Stromal cell of bone marrow (primary cell): ENCODE measurements at regions not wholly inside any gene's neighbourhood (a gene's known extent, or its start where the extent isn't known, plus 50 kb on each side); places are given as distances from the start of the nearest gene placed in this dataset.
"Not testable (repeated sequence)": the region's sequence is repeated elsewhere in the genome, so short reads cannot be mapped to it uniquely, and the experiment has no call there.

Experiments used
- DNase-seq: peaks from one replicate; pipeline ENCODE4 v3.0.0-alpha.2; 2012; ENCODE audit warnings: low read depth

DNA sequence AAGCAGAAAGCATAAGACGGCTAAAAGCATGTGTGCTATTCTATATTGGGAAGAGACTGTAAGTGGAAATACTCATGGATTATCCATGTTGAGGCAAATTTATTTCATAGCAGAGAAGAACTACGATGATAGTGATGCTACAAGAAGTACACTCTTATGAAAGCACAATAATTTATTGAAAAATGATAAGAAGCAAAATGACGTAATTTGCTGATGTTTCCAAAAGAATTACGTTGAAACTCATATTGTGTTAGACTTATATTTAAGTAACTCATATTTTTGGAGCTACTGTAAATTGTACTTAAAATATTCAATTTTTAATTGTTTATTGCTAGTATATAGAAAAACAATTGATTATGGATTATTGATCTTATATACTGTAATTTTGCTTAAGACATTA lies 1622.5 kb downstream of the REEP3 start:
- no peak for DNase-seq

DNA sequence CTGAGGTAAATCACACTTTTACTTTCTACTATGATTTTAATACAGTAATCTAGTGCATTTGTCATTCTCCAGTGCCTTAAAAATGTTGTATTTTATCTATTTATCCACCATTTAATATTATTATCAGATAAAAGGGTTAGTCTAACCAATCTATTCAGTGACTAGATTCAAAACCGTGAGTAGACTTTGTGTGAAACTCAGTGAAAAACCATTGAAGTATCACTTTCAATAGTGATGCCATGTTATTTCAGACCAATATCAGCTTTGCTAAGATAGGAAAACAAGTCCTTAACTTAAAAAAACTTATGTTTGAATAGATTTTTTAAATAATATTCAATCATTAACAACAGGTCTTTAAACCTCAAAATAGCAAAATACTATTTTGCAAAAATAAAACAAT lies 1628.7 kb downstream of the REEP3 start:
- DNase-seq, result no peak

DNA sequence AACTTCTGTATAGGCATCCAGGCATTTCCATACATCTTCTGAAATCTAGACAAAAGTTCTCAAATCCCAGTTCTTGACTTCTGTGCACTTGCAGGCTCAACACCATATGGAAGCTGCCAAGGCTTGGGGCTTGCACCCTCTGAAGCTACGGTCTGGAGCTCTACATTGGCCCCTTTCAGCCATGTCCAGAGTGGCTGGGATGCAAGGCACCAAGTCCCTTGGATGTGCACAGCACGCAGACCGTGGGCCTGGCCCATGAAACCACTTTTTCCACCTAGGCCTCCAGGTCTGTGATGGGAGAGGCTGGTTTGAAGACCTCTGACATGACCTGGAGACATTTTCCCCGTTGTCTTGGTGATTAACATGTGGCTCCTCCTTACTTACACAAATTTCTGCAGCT lies 1645.1 kb downstream of the REEP3 start:
- DNase-seq, result no peak

DNA sequence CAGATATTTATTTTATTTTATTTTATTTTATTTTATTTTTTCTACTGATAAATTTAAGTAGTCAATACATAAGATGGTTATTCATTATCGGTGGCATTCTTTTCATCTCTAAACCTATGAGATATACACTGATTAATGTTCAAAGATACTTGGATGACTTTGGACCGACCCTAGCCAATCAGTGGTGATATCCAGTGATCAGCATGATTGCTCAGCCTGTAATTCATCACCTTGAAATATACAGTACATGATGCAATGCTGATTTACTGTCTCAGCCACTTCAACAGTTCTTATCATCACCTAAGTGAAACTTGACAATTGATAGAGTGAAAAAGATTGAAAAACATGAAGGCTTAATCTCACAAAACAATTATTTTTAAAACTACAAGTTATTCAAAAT lies 1651.0 kb downstream of the REEP3 start:
- no peak for DNase-seq

DNA sequence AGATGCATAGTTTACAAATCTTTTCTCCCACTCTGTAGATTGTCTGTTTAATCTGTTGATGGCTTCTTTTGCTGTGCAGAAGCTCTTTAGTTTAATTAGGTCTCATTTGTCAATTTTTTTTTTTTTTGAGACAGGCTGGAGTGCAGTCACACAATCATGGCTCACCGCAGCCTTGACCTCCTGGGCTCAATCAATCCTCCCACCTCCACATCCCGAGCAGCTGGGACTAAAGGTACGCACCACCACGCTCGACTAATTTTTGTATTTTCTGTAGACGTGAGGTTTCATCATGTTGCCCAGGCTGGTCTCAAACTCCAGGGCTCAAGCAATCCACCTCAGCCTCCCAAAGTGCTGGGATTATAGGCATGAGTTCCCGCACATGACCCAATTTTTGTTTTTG lies 1655.8 kb downstream of the REEP3 start:
- DNase-seq, result no peak

DNA sequence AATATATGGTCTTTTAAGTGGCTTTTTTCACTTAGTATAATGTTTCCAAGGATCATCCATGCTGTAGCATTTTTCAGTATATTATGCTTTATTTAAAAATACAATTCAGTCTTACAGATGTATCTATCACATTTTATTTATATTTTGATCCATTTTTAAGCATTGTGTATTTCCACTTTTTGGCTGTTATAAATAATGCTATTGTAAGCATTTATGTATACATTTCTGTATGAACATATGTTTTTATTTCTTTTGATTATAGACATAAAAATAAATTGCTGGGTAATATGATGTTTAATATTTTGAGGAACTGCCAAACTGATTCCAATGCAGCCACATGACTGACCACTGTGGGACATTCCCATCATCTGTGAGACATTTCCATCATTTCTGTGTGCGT lies 1662.0 kb downstream of the REEP3 start:
- DNase-seq, result no peak

DNA sequence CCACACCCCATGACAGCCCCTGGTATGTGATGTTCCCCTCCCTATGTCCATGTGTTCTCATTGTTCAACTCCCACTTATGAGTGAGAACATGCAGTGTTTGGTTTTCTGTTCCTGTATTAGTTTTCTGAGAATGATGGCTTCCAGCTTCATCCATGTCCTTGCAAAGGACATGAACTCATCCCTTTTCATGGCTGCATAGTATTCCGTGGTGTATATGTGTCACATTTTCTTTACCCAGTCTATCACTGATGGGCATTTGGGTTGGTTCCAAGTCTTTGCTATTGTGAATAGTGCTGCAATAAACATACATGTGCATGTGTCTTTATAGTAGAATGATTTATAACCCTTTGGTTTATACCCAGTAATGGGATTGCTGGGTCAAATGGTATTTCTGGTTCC lies 1665.5 kb downstream of the REEP3 start:
- DNase-seq, result not testable (repeated sequence)

DNA sequence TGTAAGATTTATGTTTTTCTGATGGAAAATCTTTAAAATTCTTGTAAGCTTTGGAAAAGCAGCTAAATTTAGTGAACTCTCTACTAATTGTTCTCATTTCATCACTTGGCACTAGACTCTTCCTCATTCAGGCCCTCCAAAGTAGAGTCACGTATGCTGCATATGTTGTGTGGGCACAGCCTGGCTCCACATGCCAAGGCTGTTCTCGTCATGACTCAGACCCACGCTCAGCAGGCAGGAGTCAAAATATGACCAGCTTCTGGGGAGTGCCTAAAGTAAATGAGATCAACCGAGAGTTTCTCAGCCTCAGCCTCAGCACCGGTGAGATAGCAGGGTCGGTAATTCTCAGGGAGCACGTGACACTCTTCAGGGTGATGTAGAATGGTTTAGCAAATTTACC lies 1672.9 kb downstream of the REEP3 start:
- DNase-seq, result no peak

DNA sequence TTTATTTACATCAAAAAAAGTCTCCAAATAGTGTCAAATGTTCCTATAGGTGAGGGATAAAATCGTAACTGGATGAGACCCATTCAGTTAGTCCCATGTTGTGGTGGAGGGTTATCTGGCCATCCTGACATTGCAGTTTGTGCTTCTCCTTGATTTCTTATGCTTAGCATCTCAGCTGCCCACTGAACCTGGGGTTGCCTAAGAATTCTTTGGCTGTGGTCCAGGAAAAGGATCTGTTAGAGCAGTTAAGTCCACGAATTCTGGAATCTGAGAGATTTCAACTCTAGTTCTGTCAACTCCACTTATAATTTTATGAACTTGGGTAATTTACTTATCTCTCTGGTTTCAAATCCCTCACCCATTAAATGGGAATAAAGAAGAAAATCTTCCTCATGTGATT lies 1673.4 kb downstream of the REEP3 start:
- DNase-seq, result no peak

DNA sequence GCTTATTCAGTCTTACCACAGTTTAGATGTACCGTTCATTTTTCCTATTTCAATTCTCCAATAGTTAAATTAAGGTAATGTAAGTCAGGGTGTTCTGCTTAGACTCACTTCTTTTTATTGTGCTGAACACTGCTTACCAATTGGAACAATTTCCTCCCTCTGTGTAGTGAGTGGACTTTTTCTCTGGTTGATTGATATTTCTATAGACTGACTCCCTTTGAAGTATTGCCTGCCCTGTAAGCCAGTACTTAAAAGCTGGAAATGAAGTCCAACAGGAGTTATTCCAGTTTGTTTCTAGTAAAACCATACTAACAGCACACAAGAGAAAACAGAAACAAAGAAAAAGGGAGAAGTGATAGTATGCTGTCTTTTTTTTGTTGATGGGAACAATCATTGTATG lies 1674.9 kb downstream of the REEP3 start:
- DNase-seq, result no peak

DNA sequence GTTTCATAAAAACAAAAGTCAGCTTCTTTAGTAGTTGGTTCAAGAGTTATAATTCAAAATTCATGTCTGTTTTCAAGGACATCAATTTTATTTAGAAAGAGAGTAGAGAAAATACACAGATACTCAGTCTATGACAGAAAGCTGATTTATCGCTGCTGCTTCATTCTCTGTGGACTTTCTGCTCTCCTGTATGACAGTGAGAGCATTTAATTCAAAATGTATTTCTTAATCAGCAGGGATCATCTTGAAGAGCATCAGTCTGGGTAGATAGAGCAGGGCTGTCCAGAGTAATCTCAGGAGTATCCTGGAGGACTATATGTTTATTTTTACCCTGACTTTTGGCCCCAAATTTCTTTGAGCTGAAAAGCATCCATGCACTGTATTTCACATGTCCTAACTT lies 1676.7 kb downstream of the REEP3 start:
- DNase-seq, result no peak

DNA sequence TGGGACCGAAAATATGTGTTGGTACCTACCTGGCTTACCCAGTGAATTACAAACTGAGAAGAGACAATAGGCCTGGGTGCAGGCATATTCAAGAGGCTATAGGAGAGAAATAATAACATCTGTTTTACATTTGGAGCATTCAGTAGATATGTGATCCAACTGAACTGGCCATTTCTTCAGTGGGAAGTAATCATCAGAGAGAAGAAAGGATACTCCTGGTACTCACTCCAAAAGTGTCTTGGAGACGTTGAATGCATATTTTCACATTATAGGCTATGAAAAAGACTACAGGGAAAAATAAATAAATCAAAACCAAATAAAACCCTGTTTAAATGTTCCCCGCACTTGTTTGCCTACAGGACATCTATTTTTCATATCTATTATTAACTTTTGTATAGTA lies 1680.3 kb downstream of the REEP3 start:
- no peak for DNase-seq

DNA sequence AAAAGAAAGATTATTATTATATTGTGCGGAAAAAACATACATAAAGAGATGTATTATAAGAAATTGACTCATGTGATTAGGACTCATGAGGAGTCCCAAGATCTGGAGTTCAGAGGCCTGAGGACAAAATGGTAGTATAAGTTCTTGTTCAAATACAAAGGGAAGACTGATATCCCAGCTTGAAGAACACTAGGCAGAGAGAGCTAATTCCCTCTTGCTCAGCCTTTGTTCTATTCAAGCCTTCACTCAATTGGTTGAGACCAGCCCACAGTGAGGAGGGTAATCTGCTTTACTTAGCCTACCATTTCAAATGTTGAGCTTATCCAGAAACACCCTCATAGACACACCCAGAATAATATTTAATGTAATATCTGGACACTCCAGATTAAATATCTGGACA lies 1683.8 kb downstream of the REEP3 start:
- DNase-seq, result no peak

DNA sequence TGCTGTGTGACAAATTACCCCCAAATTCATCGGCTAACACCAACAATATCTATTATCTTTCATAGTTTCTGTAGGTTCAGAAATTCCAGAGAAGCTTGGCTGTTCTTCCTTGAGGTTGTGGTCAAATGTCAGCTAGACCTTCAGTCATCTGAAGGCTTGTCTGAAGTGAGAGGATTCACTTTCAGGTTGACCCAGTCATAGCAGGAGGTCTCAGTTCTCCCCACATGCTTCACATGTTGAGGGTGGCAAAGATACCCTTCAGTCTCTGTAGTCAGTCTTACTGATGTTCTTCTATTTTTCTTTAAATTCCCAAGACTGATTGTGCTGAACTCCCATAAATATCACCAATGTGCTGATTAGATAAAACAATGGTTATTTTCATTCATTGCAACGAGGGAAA lies 1692.0 kb downstream of the REEP3 start:
- no peak for DNase-seq

DNA sequence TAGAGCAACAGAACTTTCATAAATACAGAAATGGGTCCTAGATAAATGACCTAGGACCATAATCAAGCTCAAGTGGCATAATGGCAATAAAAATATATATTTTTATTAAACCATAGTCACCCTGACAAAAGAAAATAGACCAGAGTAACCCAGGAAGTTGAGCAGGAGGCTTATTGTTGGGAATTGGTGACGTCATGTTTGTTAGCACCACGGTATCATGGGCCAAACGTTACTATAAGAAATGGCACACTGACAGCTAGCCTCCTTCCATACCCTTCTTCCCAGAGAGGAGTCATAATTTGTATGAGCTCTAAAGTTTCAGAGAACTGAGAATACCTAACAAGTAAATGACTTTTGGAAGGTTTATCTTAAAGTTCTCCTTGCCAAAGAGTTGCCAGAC lies 1698.2 kb downstream of the REEP3 start:
- no peak for DNase-seq

DNA sequence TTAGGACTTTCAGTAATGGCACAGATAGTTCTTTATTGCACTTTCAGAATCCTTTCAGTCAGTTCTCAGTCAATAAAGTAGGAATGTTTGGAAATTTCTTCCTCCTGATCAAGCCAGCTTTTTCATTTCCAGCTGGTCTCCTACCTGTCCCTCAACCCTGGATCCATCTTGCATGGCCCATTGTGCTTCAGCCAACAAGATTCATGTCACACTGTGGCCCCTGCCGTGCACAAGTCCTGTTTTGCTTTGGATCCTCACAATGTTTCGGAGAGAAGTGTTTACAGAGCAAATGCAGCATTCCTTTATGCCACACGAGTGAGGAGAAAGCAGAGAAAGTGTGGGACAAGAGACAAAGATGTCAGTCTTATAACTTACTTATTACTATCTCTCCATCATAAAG lies 1694.7 kb upstream of the LRRTM3 start:
- DNase-seq, result no peak

DNA sequence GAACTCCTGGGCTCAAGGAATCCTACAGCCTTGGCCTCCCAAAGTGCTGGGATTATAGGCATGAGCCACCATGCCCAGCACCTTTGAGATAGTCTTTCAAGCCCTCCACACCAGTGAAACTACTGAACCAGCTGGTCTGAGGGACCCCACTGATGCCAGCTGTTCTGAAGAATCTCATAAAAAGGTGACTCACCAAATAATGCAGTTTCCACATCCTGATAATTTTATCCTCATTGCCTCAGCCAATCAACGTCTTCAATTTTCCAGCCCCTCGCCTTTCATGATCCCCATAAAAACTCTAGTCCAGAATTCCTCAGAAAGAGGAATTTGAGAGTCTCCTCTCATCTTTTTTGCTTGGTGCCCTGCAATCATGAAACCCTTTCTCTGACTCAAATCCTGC lies 1691.6 kb upstream of the LRRTM3 start:
- DNase-seq, result no peak

DNA sequence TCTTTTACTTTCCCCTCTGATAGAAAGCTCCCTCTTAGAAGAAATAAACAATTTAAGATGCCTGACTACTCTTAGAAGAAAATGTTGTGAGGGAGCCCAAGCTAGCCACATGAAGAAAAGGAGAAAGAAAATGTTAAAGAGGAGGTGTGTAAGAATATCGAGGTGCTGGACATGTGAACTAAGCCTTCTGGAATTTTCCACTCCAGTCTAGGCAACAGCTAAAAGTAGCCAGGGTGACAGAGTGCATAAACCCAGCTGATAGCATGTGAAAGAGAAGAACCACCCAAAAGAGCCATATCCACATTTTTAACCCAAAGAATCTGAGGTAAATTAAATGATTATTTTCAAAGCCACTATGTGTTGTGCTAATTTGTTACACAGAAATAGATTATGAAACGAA lies 1690.6 kb upstream of the LRRTM3 start:
- DNase-seq, result no peak

DNA sequence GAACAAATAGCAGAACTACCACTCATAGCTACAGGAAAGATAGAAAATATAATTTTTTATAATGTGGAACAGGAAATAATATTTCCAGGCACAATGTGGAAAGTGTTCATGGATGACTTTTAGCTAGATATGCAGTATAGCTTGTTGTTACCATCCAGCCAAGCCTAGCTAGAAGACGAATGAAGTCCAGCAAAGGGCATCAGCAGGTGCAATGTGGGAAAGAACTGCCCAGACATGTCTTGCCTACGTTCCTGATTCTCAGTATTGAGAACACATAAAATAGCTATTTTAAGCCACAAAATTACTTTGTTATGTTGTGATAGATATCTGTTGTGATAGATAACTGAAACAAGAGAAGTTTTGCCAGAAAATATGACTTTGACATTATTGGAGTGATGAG lies 1690.0 kb upstream of the LRRTM3 start:
- no peak for DNase-seq

DNA sequence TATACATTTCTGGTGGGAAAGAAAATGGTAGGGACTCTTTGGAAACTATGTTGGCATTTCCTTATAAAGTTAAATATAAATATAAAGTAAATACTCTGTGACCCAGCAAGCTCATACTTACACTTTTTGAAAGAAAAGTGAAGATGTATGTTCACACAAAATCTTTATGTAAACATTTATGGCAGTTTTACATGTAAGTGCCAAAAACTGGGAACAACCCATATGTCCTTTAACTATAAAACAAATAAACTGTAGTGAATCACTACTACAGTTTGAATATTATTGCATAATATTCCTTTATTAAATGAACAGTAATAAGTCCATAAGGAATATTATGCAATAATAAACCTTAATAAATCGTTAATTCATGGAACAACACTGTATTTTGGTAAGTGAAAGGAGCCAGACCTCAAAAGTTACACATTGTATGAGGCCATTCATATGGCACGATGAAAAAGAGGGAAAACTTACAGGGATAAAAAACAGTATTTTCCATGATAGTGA lies 1660.3 kb upstream of the LRRTM3 start:
- no peak for DNase-seq

DNA sequence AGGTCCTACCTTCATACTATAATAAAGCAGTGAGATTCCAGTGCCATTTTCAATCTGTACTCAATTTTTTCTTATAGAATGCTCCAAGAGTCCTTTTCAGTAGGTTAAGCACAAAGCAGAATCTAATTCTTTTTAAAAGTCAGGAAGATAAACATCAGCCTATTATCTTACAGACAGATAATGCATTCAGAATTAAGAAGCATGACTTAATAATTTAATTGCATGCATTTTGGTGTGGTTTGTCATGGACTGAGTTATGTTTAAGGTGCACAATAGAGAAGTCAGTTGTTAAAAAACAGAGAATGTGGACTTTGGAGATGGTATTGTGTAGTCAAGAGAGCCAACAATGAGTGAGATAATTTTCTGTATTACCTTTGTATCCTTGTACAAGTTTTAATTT lies 1656.3 kb upstream of the LRRTM3 start:
- DNase-seq, result not testable (repeated sequence)

DNA sequence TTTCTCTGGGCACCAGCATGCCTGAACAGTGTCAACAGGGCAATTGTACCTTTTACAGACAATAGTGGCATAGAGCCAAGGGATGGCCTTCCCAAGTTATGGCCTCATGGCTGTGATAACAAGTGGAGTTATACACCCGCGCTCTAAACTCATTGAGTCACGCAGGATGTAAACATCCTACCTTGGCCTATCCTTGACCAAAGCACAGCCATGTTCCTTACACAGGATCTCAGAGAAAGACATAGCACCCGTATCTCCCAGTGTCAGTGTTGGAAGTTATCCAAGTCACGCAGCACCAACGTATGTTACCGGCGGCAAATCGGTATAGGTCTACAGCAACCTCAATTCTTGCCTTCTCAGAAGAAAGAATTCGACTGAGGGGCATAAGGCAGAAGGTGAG lies 1654.9 kb upstream of the LRRTM3 start:
- no peak for DNase-seq

DNA sequence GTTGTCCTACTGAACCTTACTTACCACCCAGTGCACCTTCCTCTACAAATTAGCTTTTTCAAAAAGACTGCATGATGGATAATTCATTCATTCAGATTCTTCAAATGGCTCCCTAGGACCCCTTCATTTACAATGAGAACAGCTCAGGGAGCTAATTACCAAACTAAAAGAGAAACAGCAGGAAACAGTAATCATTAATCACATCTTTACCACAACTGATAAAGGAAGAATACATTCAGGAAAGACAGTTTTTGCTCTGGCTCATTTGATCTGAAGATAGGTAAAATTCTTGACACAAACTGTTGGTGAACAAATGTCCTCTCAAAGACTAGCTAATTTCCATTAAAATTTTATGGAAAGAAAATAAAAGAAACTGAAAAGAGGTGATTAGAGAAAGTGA lies 1652.7 kb upstream of the LRRTM3 start:
- DNase-seq, result no peak

DNA sequence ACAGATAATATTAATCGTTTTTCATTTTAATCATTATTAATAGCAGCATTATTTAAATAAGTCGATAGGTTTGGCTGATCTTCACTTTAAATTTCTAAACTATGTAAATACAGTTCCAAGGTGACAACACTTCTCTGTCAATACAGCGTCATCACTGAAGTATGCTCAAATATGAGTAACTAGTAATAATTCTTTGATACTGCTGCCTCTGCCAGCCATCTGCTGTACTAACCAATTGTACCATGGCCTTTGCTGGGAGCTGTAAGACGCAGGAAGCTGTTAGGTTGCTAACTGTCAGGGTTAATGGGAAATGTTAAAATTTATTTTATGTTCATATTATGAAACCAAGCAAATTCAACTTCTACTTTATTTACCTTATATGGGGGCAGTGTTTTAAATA lies 1650.5 kb upstream of the LRRTM3 start:
- no peak for DNase-seq

DNA sequence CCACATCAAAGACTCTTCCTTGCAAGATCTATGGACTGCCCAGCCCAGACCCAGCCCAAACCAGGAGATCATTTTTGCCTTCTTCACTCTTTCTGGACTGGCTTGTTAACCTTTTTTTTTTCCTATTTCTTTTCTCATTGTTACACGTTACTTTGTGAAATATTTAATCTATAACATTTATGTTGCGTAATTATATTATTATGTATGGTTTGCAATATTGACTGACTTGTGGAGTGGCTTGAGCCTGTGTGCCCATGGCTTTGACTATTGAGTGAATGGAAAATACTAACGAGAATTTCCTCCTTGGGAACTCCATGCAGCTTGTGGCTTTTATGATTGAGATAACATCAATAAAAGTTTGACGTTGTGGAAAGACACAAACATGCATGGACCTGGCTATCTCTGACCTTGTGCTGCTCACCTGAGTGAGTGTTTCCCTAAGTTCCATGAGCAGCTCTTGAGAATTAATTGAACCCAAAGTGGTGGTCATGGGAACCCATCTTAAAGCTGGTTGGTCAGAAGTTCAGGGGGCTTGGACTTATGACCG lies 1641.3 kb upstream of the LRRTM3 start:
- no peak for DNase-seq
